Endodermal cell (in vitro differentiated cells): ENCODE measurements at regions not wholly inside any gene's neighbourhood (a gene's known extent, or its start where the extent isn't known, plus 50 kb on each side); places are given as distances from the start of the nearest gene placed in this dataset.

Source experiments
- DNase-seq: peaks from one replicate; pipeline ENCODE4 v3.0.0-alpha.2; 2017
- H3K27ac ChIP-seq: 2 replicates; pipeline ENCODE4 v1.5.1; 2013; ENCODE audit warnings: mild to moderate bottlenecking, low read depth, low read length, moderate library complexity
- H3K27me3 ChIP-seq: 2 replicates; pipeline ENCODE4 v1.6.1; 2013; ENCODE audit warnings: mild to moderate bottlenecking, low read length, moderate library complexity; ENCODE audit not compliant: insufficient read depth, control insufficient read depth, poor library complexity, severe bottlenecking
- H3K36me3 ChIP-seq: 2 replicates; pipeline ENCODE4 v1.7.0; 2013; ENCODE audit warnings: mild to moderate bottlenecking, low read length, moderate library complexity; ENCODE audit not compliant: control insufficient read depth, insufficient read depth
- H3K4me1 ChIP-seq: one replicate; pipeline ENCODE4 v1.7.0; 2013; ENCODE audit warnings: low read length; ENCODE audit not compliant: control insufficient read depth, insufficient read depth
- H3K4me3 ChIP-seq: 2 replicates; pipeline ENCODE4 v1.5.1; 2013; ENCODE audit warnings: mild to moderate bottlenecking, low read length, moderate library complexity
- H3K9ac ChIP-seq: 2 replicates; pipeline ENCODE4 v1.6.1; 2013; ENCODE audit warnings: mild to moderate bottlenecking, low read length, moderate library complexity; ENCODE audit not compliant: poor library complexity, severe bottlenecking; ENCODE audit errors: extremely low read depth
- H3K9me3 ChIP-seq: 2 replicates; pipeline ENCODE4 v1.6.1; 2013; ENCODE audit warnings: mild to moderate bottlenecking, low read length, moderate library complexity; ENCODE audit not compliant: control insufficient read depth
- H3K27ac Mint-ChIP-seq: 2 replicates; pipeline ENCODE4 v1.8.0; 2020; ENCODE audit warnings: mixed read lengths
- H3K27me3 Mint-ChIP-seq: 2 replicates; pipeline ENCODE4 v1.8.0; 2021; ENCODE audit warnings: mild to moderate bottlenecking, mixed read lengths; ENCODE audit not compliant: insufficient read depth
- H3K36me3 Mint-ChIP-seq: 2 replicates; pipeline ENCODE4 v1.8.0; 2020; ENCODE audit warnings: low read depth, mixed read lengths
- H3K4me1 Mint-ChIP-seq: 2 replicates; pipeline ENCODE4 v1.8.0; 2020; ENCODE audit warnings: mixed read lengths
- H3K4me3 Mint-ChIP-seq: 2 replicates; pipeline ENCODE4 v1.8.0; 2020; ENCODE audit warnings: mild to moderate bottlenecking, moderate library complexity, mixed read lengths
- H3K9me3 Mint-ChIP-seq: 2 replicates; pipeline ENCODE4 v1.8.0; 2020; ENCODE audit warnings: mild to moderate bottlenecking, mixed read lengths
- WGBS, 2 experiments: methylation state at CpG; one replicate each; pipeline versions ENCODE4 v1.1.5 to v1.1.7; 2013; ENCODE audit warnings: missing lambda C conversion rate in 2 of 2, mixed read lengths in 1 of 2; ENCODE audit not compliant: insufficient coverage in 1 of 2, insufficient read length in 1 of 2; 5-methylcytosine and 5-hydroxymethylcytosine counted together
- TF ChIP-seq, protein P1 (sequence below): fragments of 200-600 bp; sonication (generic); conservative IDR thresholded peaks from 2 replicates; pipeline ENCODE4 v1.5.0; 2021; ENCODE audit warnings: antibody characterized with exemption, mild to moderate bottlenecking

DNA sequence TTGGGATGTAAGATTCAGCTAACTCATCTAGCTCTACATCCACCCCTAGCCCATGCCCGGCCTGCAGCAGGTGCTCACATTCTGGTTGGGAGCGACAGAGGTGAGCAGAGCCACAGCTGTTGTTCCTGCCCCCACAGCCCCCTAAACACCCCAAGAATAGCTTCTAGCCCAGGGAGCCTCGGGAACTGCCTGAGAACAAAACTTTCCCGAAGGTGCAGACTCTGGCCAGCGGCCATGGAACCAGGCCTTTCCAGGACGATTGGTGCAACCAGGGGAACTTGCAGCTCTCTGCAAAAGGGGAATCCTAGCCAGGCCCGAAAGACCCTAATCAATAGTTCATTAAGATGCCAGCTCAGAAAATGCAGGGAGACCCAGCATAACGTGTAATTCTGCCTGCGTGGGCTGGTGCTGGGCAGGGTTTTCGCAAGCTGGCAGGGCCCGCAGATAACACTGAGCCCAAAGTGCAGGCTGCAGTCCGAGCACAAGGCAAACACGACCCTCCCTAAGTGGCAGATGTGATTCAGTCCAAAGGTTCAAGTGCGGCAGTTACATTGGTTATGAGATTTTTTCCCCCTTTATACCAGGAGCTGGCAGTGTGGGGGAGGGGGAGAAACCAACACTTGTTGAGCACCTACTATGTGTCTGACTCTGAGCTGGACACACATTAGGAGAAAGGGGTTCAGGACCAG is 122.5 kb upstream of the MAP1LC3B2 start:
- Histone ChIP-seq H3K4me1 (no peaks in the 10 kb centered on the region), H3K9me3 (peaks cover 5% of the 10 kb centered on the region), H3K27ac (no peak overlapping the region), H3K4me3 (no peak overlapping the region), H3K9ac (no peak overlapping the region), H3K27me3 (no peaks in the 10 kb centered on the region), H3K36me3 (no peaks in the 10 kb centered on the region)
- no peaks in the 10 kb centered on the region for H3K27me3 Mint-ChIP-seq
- no peak overlapping the region for H3K4me3 Mint-ChIP-seq
- no peak overlapping the region for H3K27ac Mint-ChIP-seq
- peaks cover 18% of the 10 kb centered on the region for H3K4me1 Mint-ChIP-seq
- TF ChIP-seq, protein P1, sequence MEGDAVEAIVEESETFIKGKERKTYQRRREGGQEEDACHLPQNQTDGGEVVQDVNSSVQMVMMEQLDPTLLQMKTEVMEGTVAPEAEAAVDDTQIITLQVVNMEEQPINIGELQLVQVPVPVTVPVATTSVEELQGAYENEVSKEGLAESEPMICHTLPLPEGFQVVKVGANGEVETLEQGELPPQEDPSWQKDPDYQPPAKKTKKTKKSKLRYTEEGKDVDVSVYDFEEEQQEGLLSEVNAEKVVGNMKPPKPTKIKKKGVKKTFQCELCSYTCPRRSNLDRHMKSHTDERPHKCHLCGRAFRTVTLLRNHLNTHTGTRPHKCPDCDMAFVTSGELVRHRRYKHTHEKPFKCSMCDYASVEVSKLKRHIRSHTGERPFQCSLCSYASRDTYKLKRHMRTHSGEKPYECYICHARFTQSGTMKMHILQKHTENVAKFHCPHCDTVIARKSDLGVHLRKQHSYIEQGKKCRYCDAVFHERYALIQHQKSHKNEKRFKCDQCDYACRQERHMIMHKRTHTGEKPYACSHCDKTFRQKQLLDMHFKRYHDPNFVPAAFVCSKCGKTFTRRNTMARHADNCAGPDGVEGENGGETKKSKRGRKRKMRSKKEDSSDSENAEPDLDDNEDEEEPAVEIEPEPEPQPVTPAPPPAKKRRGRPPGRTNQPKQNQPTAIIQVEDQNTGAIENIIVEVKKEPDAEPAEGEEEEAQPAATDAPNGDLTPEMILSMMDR = no peak
- DNase-seq = no peak
- H3K36me3 Mint-ChIP-seq = no peaks in the 10 kb centered on the region
- WGBS, 2 experiments = 92 to 94% methylated on average over 8 to 14 of the region's 14 CpGs
- H3K9me3 Mint-ChIP-seq = peaks cover 6% of the 10 kb centered on the region

DNA sequence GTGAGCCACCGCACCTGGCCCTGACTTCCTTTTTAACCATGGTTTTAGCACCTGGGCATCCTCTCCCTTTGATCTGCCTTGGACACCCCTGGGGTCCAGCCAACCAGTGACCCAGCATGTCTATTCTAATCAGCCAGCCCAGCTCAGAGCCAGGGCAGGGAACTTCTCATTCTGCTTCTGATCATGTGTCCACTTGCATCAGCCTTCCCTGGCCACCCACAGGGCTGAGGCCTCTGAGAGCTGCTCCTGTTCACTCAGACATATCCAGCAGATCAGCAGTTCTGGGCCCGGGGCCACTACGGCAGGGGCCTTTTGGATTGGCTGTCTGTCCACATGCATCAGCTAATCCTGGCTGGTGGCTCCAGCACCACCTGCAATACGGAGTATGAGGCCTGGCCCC is 117.9 kb upstream of the MAP1LC3B2 start:
- Mint-ChIP-seq H3K4me1 (peaks cover 1% of the 10 kb centered on the region), H3K9me3 (no peaks in the 10 kb centered on the region), H3K4me3 (no peak overlapping the region), H3K36me3 (no peaks in the 10 kb centered on the region), H3K27ac (no peak overlapping the region), H3K27me3 (no peaks in the 10 kb centered on the region)
- TF ChIP-seq, protein P1 = no peak
- Histone ChIP-seq H3K27ac (no peak overlapping the region), H3K4me3 (no peak overlapping the region), H3K27me3 (no peaks in the 10 kb centered on the region), H3K36me3 (no peaks in the 10 kb centered on the region), H3K9me3 (no peaks in the 10 kb centered on the region), H3K9ac (no peak overlapping the region), H3K4me1 (no peaks in the 10 kb centered on the region)
- 62 to 65% methylated on average over 4 of the region's 4 CpGs for WGBS, 2 experiments
- DNase-seq = peak; percentile 59

DNA sequence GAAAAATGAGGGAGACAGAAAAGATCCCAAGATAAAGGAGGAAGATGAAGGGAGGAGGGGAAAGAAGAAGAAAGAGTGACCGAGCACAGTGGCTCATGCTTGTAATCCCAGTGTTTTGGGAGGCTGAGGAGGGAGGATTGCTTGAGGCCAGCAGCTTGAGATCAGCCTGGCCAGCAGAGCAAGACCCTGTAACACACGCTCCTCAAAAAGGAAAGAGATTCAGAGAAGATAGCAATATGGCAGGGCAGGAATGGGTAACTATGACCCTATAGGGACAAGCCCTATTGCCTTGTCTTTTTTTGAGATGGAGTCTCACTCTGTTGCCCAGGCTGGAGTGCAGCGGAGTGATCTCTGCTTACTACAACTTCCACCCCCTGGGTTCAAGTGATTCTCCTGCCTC is 116.9 kb upstream of the MAP1LC3B2 start:
- Histone ChIP-seq H3K9ac (no peak overlapping the region), H3K4me3 (no peak overlapping the region), H3K36me3 (no peaks in the 10 kb centered on the region), H3K9me3 (no peaks in the 10 kb centered on the region), H3K4me1 (no peaks in the 10 kb centered on the region), H3K27me3 (no peaks in the 10 kb centered on the region), H3K27ac (no peak overlapping the region)
- Mint-ChIP-seq H3K27me3 (peaks cover 4% of the 10 kb centered on the region), H3K36me3 (no peaks in the 10 kb centered on the region), H3K27ac (no peak overlapping the region), H3K4me1 (peaks cover 1% of the 10 kb centered on the region), H3K9me3 (no peaks in the 10 kb centered on the region), H3K4me3 (no peak overlapping the region)
- TF ChIP-seq, protein P1 = no peak
- DNase-seq = no peak
- WGBS, 2 experiments = 94 to 100% methylated on average over 3 of the region's 3 CpGs
